H9 (cell line): ENCODE measurements at regions not wholly inside any gene's neighbourhood (a gene's known extent, or its start where the extent isn't known, plus 50 kb on each side); places are given as distances from the start of the nearest gene placed in this dataset.

Experiments
- DNase-seq: peaks from one replicate; pipeline ENCODE4 v3.0.0-alpha.2; 2017
- H2AFZ ChIP-seq: one replicate; pipeline ENCODE4 v1.6.1; 2013; ENCODE audit warnings: mild to moderate bottlenecking, low read length, control low read depth, moderate library complexity
- H2AK5ac ChIP-seq: 2 replicates; pipeline ENCODE4 v1.6.1; 2013; ENCODE audit warnings: low read length, control low read depth, mixed read lengths; ENCODE audit not compliant: insufficient read length
- H2BK120ac ChIP-seq: one replicate; pipeline ENCODE4 v1.6.1; 2013; ENCODE audit warnings: low read depth, mild to moderate bottlenecking, low read length, control low read depth, inconsistent platforms; ENCODE audit not compliant: poor library complexity, severe bottlenecking
- H2BK12ac ChIP-seq: 2 replicates; pipeline ENCODE4 v1.6.1; 2013; ENCODE audit warnings: low read length, control low read depth, mixed read lengths, low read depth; ENCODE audit not compliant: insufficient read length
- H2BK15ac ChIP-seq: 2 replicates; pipeline ENCODE4 v1.6.1; 2013; ENCODE audit warnings: low read depth, low read length, control low read depth
- H2BK20ac ChIP-seq: one replicate; pipeline ENCODE4 v1.6.1; 2013; ENCODE audit warnings: low read depth, mild to moderate bottlenecking, low read length, control low read depth, inconsistent platforms; ENCODE audit not compliant: poor library complexity, severe bottlenecking
- H2BK5ac ChIP-seq: 2 replicates; pipeline ENCODE4 v1.6.1; 2013; ENCODE audit warnings: low read length, control low read depth, mixed read lengths; ENCODE audit not compliant: insufficient read length
- H3K14ac ChIP-seq: 2 replicates; pipeline ENCODE4 v1.6.1; 2013; ENCODE audit warnings: low read length, control low read depth; ENCODE audit not compliant: insufficient read depth
- H3K18ac ChIP-seq: 2 replicates; pipeline ENCODE4 v1.6.1; 2013; ENCODE audit warnings: low read depth, mild to moderate bottlenecking, mixed read lengths, low read length, control low read depth; ENCODE audit not compliant: insufficient read length
- H3K23ac ChIP-seq: 2 replicates; pipeline ENCODE4 v1.6.1; 2013; ENCODE audit warnings: low read length, control low read depth, mixed read lengths, low read depth; ENCODE audit not compliant: insufficient read length
- H3K23me2 ChIP-seq: 2 replicates; pipeline ENCODE4 v1.6.1; 2013; ENCODE audit warnings: low read depth, mild to moderate bottlenecking, mixed read lengths, low read length, control low read depth; ENCODE audit not compliant: insufficient read length, poor library complexity, severe bottlenecking
- H3K27ac ChIP-seq: 2 replicates; pipeline ENCODE4 v1.5.1; 2013; ENCODE audit warnings: low read length, control low read depth, mixed read lengths, low read depth; ENCODE audit not compliant: insufficient read length
- H3K27me3 ChIP-seq: 2 replicates; pipeline ENCODE4 v1.6.1; 2013; ENCODE audit warnings: low read length, control low read depth, inconsistent platforms; ENCODE audit not compliant: insufficient read depth
- H3K4ac ChIP-seq: 2 replicates; pipeline ENCODE4 v1.6.1; 2013; ENCODE audit warnings: low read depth, mild to moderate bottlenecking, control low read depth, inconsistent platforms, low read length, moderate library complexity
- H3K4me1 ChIP-seq: 2 replicates; pipeline ENCODE4 v1.6.1; 2013; ENCODE audit warnings: low read length, control low read depth, inconsistent platforms; ENCODE audit not compliant: insufficient read depth
- H3K4me2 ChIP-seq: 2 replicates; pipeline ENCODE4 v1.6.1; 2013; ENCODE audit warnings: low read length, control low read depth, mixed read lengths; ENCODE audit not compliant: insufficient read length, insufficient read depth
- H3K56ac ChIP-seq: 2 replicates; pipeline ENCODE4 v1.6.1; 2013; ENCODE audit warnings: low read depth, mild to moderate bottlenecking, mixed read lengths, low read length, control low read depth; ENCODE audit not compliant: insufficient read length
- H3K79me1 ChIP-seq: 2 replicates; pipeline ENCODE4 v1.6.1; 2013; ENCODE audit warnings: low read depth, mild to moderate bottlenecking, moderate library complexity, low read length, control low read depth, inconsistent platforms; ENCODE audit not compliant: insufficient read depth, poor library complexity, severe bottlenecking
- H3K79me2 ChIP-seq: 2 replicates; pipeline ENCODE4 v1.6.1; 2013; ENCODE audit warnings: low read length, control low read depth, inconsistent platforms; ENCODE audit not compliant: insufficient read depth
- H3K9ac ChIP-seq: 2 replicates; pipeline ENCODE4 v1.6.1; 2013; ENCODE audit warnings: low read length, control low read depth, mixed read lengths; ENCODE audit not compliant: insufficient read length; ENCODE audit errors: extremely low read depth
- H3K9me3 ChIP-seq: one replicate; pipeline ENCODE4 v1.6.1; 2013; ENCODE audit warnings: low read depth, low read length, inconsistent platforms; ENCODE audit not compliant: control insufficient read depth
- H3T11ph ChIP-seq: one replicate; pipeline ENCODE4 v1.6.1; 2013; ENCODE audit warnings: mild to moderate bottlenecking, low read length, control low read depth, inconsistent platforms
- H4K20me1 ChIP-seq: one replicate; pipeline ENCODE4 v1.6.1; 2013; ENCODE audit not compliant: control insufficient read depth, insufficient read length, insufficient read depth
- H4K5ac ChIP-seq: 2 replicates; pipeline ENCODE4 v1.6.1; 2013; ENCODE audit warnings: low read depth, mild to moderate bottlenecking, mixed read lengths, low read length, control low read depth; ENCODE audit not compliant: insufficient read length
- H4K8ac ChIP-seq: replicated peaks from 2 replicates; pipeline ENCODE4 v1.6.1; 2013; ENCODE audit warnings: low read length, control low read depth, mixed read lengths, low read depth; ENCODE audit not compliant: insufficient read length
- H4K91ac ChIP-seq: 2 replicates; pipeline ENCODE4 v1.6.1; 2013; ENCODE audit warnings: low read depth, mild to moderate bottlenecking, moderate library complexity, mixed read lengths, low read length, control low read depth; ENCODE audit not compliant: insufficient read length
- H3K27ac Mint-ChIP-seq, 3 experiments: 2 replicates in 2 of 3; 3 replicates in 1 of 3; pipeline ENCODE4 v1.8.0; 2020 to 2021; ENCODE audit warnings: mixed read lengths in 3 of 3, mild to moderate bottlenecking in 1 of 3, moderate library complexity in 1 of 3
- H3K27me3 Mint-ChIP-seq: 2 replicates; pipeline ENCODE4 v1.8.0; 2021; ENCODE audit warnings: low read depth, mild to moderate bottlenecking, moderate library complexity, mixed read lengths
- H3K36me3 Mint-ChIP-seq, 3 experiments: 2 replicates in 2 of 3; 3 replicates in 1 of 3; pipeline ENCODE4 v1.8.0; 2020 to 2021; ENCODE audit warnings: low read depth in 3 of 3, mixed read lengths in 3 of 3; ENCODE audit not compliant: insufficient read depth in 1 of 3
- H3K4me1 Mint-ChIP-seq, 2 experiments: 2 replicates each; pipeline ENCODE4 v1.8.0; 2020; ENCODE audit warnings: mixed read lengths in 2 of 2
- H3K4me3 Mint-ChIP-seq, 2 experiments: 2 replicates in 1 of 2; 3 replicates in 1 of 2; pipeline ENCODE4 v1.8.0; 2020 to 2021; ENCODE audit warnings: mild to moderate bottlenecking in 2 of 2, mixed read lengths in 2 of 2, moderate library complexity in 1 of 2
- H3K9me3 Mint-ChIP-seq, 2 experiments: 2 replicates in 1 of 2; 3 replicates in 1 of 2; pipeline ENCODE4 v1.8.0; 2020; ENCODE audit warnings: mild to moderate bottlenecking in 2 of 2, mixed read lengths in 2 of 2, moderate library complexity in 1 of 2
- CTCF ChIP-seq: fragments of 200-600 bp; sonication (generic); conservative IDR thresholded peaks from 3 replicates; pipeline ENCODE4 v1.8.0; 2021; ENCODE audit warnings: antibody characterized with exemption, mild to moderate bottlenecking
- WGBS: extraction: QIAGEN DNeasy Blood & Tissue Kit; methylation state at CpG from one replicate; pipeline ENCODE4 v1.1.7; 2013; ENCODE audit warnings: missing lambda C conversion rate, low lambda C conversion rate, mixed read lengths; ENCODE audit not compliant: insufficient read length; ENCODE audit errors: extremely low coverage; 5-methylcytosine and 5-hydroxymethylcytosine counted together

GRCh38 chr1:8257621-8258020, 60.3 kb upstream of the SLC45A1 start:
- Histone ChIP-seq H3K79me1 (no peaks in the 10 kb centered on the region), H3K79me2 (no peaks in the 10 kb centered on the region), H3K23me2 (no peaks in the 10 kb centered on the region), H2BK5ac (no peak overlapping the region), H3K23ac (no peak overlapping the region), H3K27me3 (no peaks in the 10 kb centered on the region), H3K18ac (no peak overlapping the region), H3K56ac (no peak overlapping the region), H4K5ac (no peak overlapping the region), H3K9me3 (no peaks in the 10 kb centered on the region), H2BK12ac (no peak overlapping the region), H3K27ac (no peak overlapping the region), H2BK20ac (no peak overlapping the region), H3K4me2 (no peak overlapping the region), H3K4me1 (no peaks in the 10 kb centered on the region; the same call in 1 of the 2 replicates), H2BK120ac (no peak overlapping the region), H3T11ph (no peak overlapping the region), H2AK5ac (no peak overlapping the region), H3K9ac (no peak overlapping the region), H3K14ac (no peak overlapping the region), H3K4ac (no peak overlapping the region), H2BK15ac (no peak overlapping the region), H4K8ac (no peak overlapping the region), H4K20me1 (no peaks in the 10 kb centered on the region), H2AFZ (no peak overlapping the region), H4K91ac (no peak overlapping the region)
- TF ChIP-seq CTCF: no peak
- Mint-ChIP-seq H3K27ac (peak overlapping the region in 2 of 3 experiments; percentile 2 to 76; a peak in 2 of 7 replicates), H3K36me3 (no peaks in the 10 kb centered on the region; a peak in 1 of 7 replicates), H3K27me3 (peaks cover 5% of the 10 kb centered on the region), H3K4me3 (peak overlapping the region in 1 of 2 experiments; percentile 11; a peak in 1 of 5 replicates), H3K4me1 (peaks cover 16 to 22% of the 10 kb centered on the region in 2 experiments), H3K9me3 (peaks cover 0 to 4% of the 10 kb centered on the region in 2 experiments; a peak in 2 of 5 replicates)
- no peak for DNase-seq
- no CpG with 5 or more reads among the region's 7 CpGs for WGBS
